Right lobe of liver (tissue), 6 donors: ENCODE measurements at regions not wholly inside any gene's neighbourhood (a gene's known extent, or its start where the extent isn't known, plus 50 kb on each side); places are given as distances from the start of the nearest gene placed in this dataset.

Experiments
- ATAC-seq, 4 donors: fragments of 200-7000 bp; cut with Tn5 transposase; one replicate each; pipeline ENCODE4 v1.9.1; 2020; ENCODE audit warnings: mild to moderate bottlenecking in 4 of 4, moderate library complexity in 4 of 4
- DNase-seq, 3 donors: peaks; one replicate each; pipeline ENCODE4 v3.0.0-alpha.2; 2020
- H3K27ac ChIP-seq, 3 donors: fragments of 200-600 bp; one replicate each; pipeline ENCODE4 v1.8.0; 2022
- H3K27me3 ChIP-seq, 2 donors: fragments of 200-600 bp; one replicate each; pipeline ENCODE4 v1.8.0; 2022
- H3K36me3 ChIP-seq, 4 donors: fragments of 200-600 bp; sonication (generic) in 1 of 4; one replicate each; pipeline versions ENCODE4 v1.5.1 to v1.8.0; 2017 to 2022; ENCODE audit warnings: control low read depth in 1 of 4
- H3K4me1 ChIP-seq, 4 donors: fragments of 200-600 bp; sonication (generic) in 1 of 4; one replicate each; pipeline versions ENCODE4 v1.5.1 to v1.8.0; 2017 to 2022; ENCODE audit warnings: control low read depth in 1 of 4
- H3K4me3 ChIP-seq, 3 donors: fragments of 200-600 bp; one replicate each; pipeline ENCODE4 v1.8.0; 2022
- H3K9me3 ChIP-seq, 4 donors: fragments of 200-600 bp; sonication (generic) in 1 of 4; one replicate each; pipeline versions ENCODE4 v1.5.1 to v1.8.0; 2017 to 2022; ENCODE audit warnings: control low read depth in 1 of 4
- CTCF ChIP-seq, 4 donors: fragments of 200-600 bp in 3 of 4; fragments of 450-650 bp in 1 of 4; IDR thresholded peaks; one replicate each; pipeline versions ENCODE4 v1.5.1 to v1.8.0; 2016 to 2022; ENCODE audit warnings: antibody characterized with exemption in 4 of 4, mild to moderate bottlenecking in 2 of 4
- POLR2A ChIP-seq: fragments of 450-650 bp; IDR thresholded peaks from one replicate; pipeline ENCODE4 v1.6.1; 2017; ENCODE audit warnings: antibody characterized with exemption, mild to moderate bottlenecking
- WGBS: methylation state at CpG from one replicate; pipeline ENCODE4 v1.1.6; 2018; ENCODE audit warnings: low coverage, low lambda C conversion rate; ENCODE audit not compliant: insufficient coverage; ENCODE audit errors: missing lambda C conversion rate; 5-methylcytosine and 5-hydroxymethylcytosine counted together
- intact Hi-C, 2 donors: fragments of 100-400 bp; cut with DNase I; formaldehyde crosslinking; loops; one replicate each; pipeline versions ENCODE4 v1.11.2 to v1.14.1; 2022
- donor health status: DM: no; HTN: yes; CAD: no.
- donor health status: DM: no; HTN: no; CAD: no.
- donor health status: DM: no; HTN: no; CAD: no.
- donor health status: DM: no; HTN: yes; CAD: no.
- donor health status: DM: no; HTN: yes; CAD: no.

- ATAC-seq (no peak), DNase-seq (no peak)
- Histone ChIP-seq H3K27ac (no peak overlapping the region), H3K9me3 (no peaks in the 10 kb centered on the region), H3K4me1 (peaks cover 0 to 42% (median 16%) of the 10 kb centered on the region in 4 donors), H3K4me3 (no peak overlapping the region), H3K27me3 (no peaks in the 10 kb centered on the region), H3K36me3 (no peaks in the 10 kb centered on the region)
- 93% methylated on average over 8 of the region's 10 CpGs for WGBS
- intact Hi-C loops, result no loop called here
- no peak for TF ChIP-seq POLR2A
- TF ChIP-seq CTCF (IDR thresholded peaks at IDR 0.05), result no peak
Observed at GRCh38 chr16:85177448-85177846, 65.2 kb upstream of the CIBAR2 start.

GRCh38 chr16:85178006-85178591 lies 65.8 kb upstream of the CIBAR2 start:
- Histone ChIP-seq H3K9me3 (no peaks in the 10 kb centered on the region), H3K27me3 (no peaks in the 10 kb centered on the region), H3K27ac (no peak overlapping the region), H3K4me3 (no peak overlapping the region), H3K4me1 (peaks cover 0 to 35% (median 14%) of the 10 kb centered on the region in 4 donors), H3K36me3 (no peaks in the 10 kb centered on the region)
- no peak for TF ChIP-seq CTCF (IDR thresholded peaks at IDR 0.05)
- no peak for TF ChIP-seq POLR2A
- WGBS, result 81% methylated on average over 5 of the region's 14 CpGs
- intact Hi-C loops, result no loop called here
- DNase-seq (peak in 1 of 3 donors; percentile 17), ATAC-seq (no peak)

GRCh38 chr16:85178596-85178995 lies 66.3 kb upstream of the CIBAR2 start:
- Histone ChIP-seq H3K27me3 (no peaks in the 10 kb centered on the region), H3K36me3 (no peaks in the 10 kb centered on the region), H3K4me3 (no peak overlapping the region), H3K9me3 (no peaks in the 10 kb centered on the region), H3K27ac (no peak overlapping the region), H3K4me1 (peaks cover 0 to 30% (median 12%) of the 10 kb centered on the region in 4 donors)
- ATAC-seq (no peak), DNase-seq (peak in 1 of 3 donors; percentile 27)
- intact Hi-C loops, result no loop called here
- TF ChIP-seq POLR2A (no peak), CTCF (IDR thresholded peaks at IDR 0.05) (no peak)
- no CpG with 5 or more reads among the region's 11 CpGs for WGBS

- Histone ChIP-seq H3K36me3 (no peaks in the 10 kb centered on the region), H3K4me1 (peaks cover 0 to 21% (median 7%) of the 10 kb centered on the region in 4 donors), H3K27me3 (no peaks in the 10 kb centered on the region), H3K4me3 (no peak overlapping the region), H3K27ac (no peak overlapping the region), H3K9me3 (no peaks in the 10 kb centered on the region)
- DNase-seq (peak in 1 of 3 donors; percentile 25), ATAC-seq (no peak)
- TF ChIP-seq CTCF (IDR thresholded peaks at IDR 0.05) (no peak), POLR2A (no peak)
- intact Hi-C loops, result no loop called here
- 81% methylated on average over 10 of the region's 15 CpGs for WGBS
Observed at GRCh38 chr16:85179344-85180046, 67.2 kb upstream of the CIBAR2 start.
